ENCODE measurements at regions not wholly inside any gene's neighbourhood (a gene's known extent, or its start where the extent isn't known, plus 50 kb on each side); places are given as distances from the start of the nearest gene placed in this dataset.

GRCh38 chr3:31413515-31413914 is 119.2 kb upstream of the STT3B start:
- no TSS peak for BruUV-seq (replicated peaks)
- ChIA-PET CTCF (no interaction called here), POLR2A (ENCODE audit: unreplicated experiment) (no interaction called here)
- no peak overlapping the region for H3K27ac ChIP-seq (ENCODE audit: insufficient read depth, low read length)
- no peak overlapping the region for H2BK5ac ChIP-seq (ENCODE audit: low read depth, low read length, poor library complexity, severe bottlenecking)
- H3K23ac ChIP-seq (ENCODE audit: low read depth, low read length): no peak overlapping the region
- in situ Hi-C loops (cut with MboI; ENCODE audit: low sequenced_read_pairs) (no loop called here), dilution Hi-C loops (cut with HindIII; ENCODE audit: low sequenced_read_pairs, unreplicated experiment) (no loop called here), intact Hi-C loops (cut with micrococcal nuclease) (no loop called here)
- no peak overlapping the region for H2AFZ ChIP-seq (replicated peaks; ENCODE audit: low read length, poor library complexity)
- no peak overlapping the region for H2BK120ac ChIP-seq (ENCODE audit: low read depth, low read length)
- no peak overlapping the region for H3K18ac ChIP-seq (ENCODE audit: low read depth, low read length)
- no peak overlapping the region for H4K91ac ChIP-seq (ENCODE audit: insufficient read depth, low read depth, low read length)
- H3K36me3 ChIP-seq (ENCODE audit: control insufficient read depth, insufficient read depth, low read length): no peaks in the 10 kb centered on the region
- no peaks in the 10 kb centered on the region for H3K79me1 ChIP-seq (ENCODE audit: low read depth in 1 of 2, low read length in 2 of 2)
- no peak overlapping the region for H3K56ac ChIP-seq (ENCODE audit: extremely low read depth, insufficient read depth, low read length)
- H3K4ac ChIP-seq (ENCODE audit: low read depth, low read length): no peak overlapping the region
- peaks cover 2% of the 10 kb centered on the region; the same call in 1 of the 2 replicates for H3K27me3 ChIP-seq (ENCODE audit: control insufficient read depth, insufficient read depth, low read length)
- H2AK5ac ChIP-seq (ENCODE audit: low read depth, low read length): no peak overlapping the region
- H3K4me3 ChIP-seq (ENCODE audit: insufficient read depth, low read depth, low read length): no peak overlapping the region
- no peaks in the 10 kb centered on the region for H3K9me1 ChIP-seq (ENCODE audit: insufficient read depth, low read length)
- no peak overlapping the region for H2BK20ac ChIP-seq (ENCODE audit: low read depth, low read length)
- no peaks in the 10 kb centered on the region for H3K9me3 ChIP-seq (ENCODE audit: control insufficient read depth, insufficient read depth, low read length)
- H2AK9ac ChIP-seq (replicated peaks; ENCODE audit: low read depth, low read length, poor library complexity): no peak overlapping the region
- H3K4me1 ChIP-seq (ENCODE audit: control insufficient read depth, insufficient read depth, low read length): no peaks in the 10 kb centered on the region
- H4K8ac ChIP-seq (ENCODE audit: low read depth in 2 of 2, low read length in 2 of 2): no peak overlapping the region
- no peak overlapping the region for H3K4me2 ChIP-seq (ENCODE audit: low read depth, low read length)
- no peak for TF ChIP-seq MAZ (IDR thresholded peaks at IDR 0.05; ENCODE audit: borderline replicate concordance, low read depth, low read length)
- no peak for TF ChIP-seq POLR2A (IDR thresholded peaks at IDR 0.05; ENCODE audit: low read depth, low read length)
- no peak for TF ChIP-seq NFE2L2 (IDR thresholded peaks at IDR 0.05; ENCODE audit: low read depth, low read length)
- TF ChIP-seq MAFK (IDR thresholded peaks at IDR 0.05; ENCODE audit: low read depth, low read length): no peak
- TF ChIP-seq FOS (IDR thresholded peaks at IDR 0.05; ENCODE audit: low read depth, low read length): no peak
- no peak for TF ChIP-seq MXI1 (IDR thresholded peaks at IDR 0.05; ENCODE audit: borderline replicate concordance, low read depth, low read length)
- no peak for TF ChIP-seq BHLHE40 (IDR thresholded peaks at IDR 0.05; ENCODE audit: low read depth, low read length)
- TF ChIP-seq ELK1 (IDR thresholded peaks at IDR 0.05; ENCODE audit: borderline replicate concordance, low read depth, low read length): no peak
- TF ChIP-seq RAD21 (IDR thresholded peaks at IDR 0.05; ENCODE audit: low read length): no peak
- TF ChIP-seq USF2 (IDR thresholded peaks at IDR 0.05; ENCODE audit: low read depth, low read length): no peak
- no peak for TF ChIP-seq CHD1 (IDR thresholded peaks at IDR 0.05; ENCODE audit: low read depth, low read length)
- no peak overlapping the region for H4K5ac ChIP-seq (ENCODE audit: low read depth, low read length)
- no peaks in the 10 kb centered on the region for H4K20me1 ChIP-seq (ENCODE audit: insufficient read depth, low read length)
- no peak overlapping the region for H3K9ac ChIP-seq (ENCODE audit: low read depth, low read length)
- no peak for DNase-seq
- H2BK15ac ChIP-seq (ENCODE audit: low read depth, low read length): no peak overlapping the region
- no peak for ATAC-seq (ENCODE audit: low read depth)
- H3K14ac ChIP-seq (replicated peaks; ENCODE audit: low read depth, low read length): no peak overlapping the region

Data from IMR-90 (cell line).